Liver (tissue), 8 donors: ENCODE measurements at regions not wholly inside any gene's neighbourhood (a gene's known extent, or its start where the extent isn't known, plus 50 kb on each side); places are given as distances from the start of the nearest gene placed in this dataset.

Experiments used
- DNase-seq: peaks from one replicate; pipeline ENCODE4 v3.0.0-alpha.2; 2017; ENCODE audit warnings: low spot score
- H3K27ac ChIP-seq, 2 donors: one replicate each; pipeline ENCODE4 v1.7.0; 2013; ENCODE audit warnings: inconsistent platforms in 2 of 2, low read length in 2 of 2, control low read depth in 1 of 2, low read depth in 1 of 2, mild to moderate bottlenecking in 1 of 2
- H3K27me3 ChIP-seq, 4 donors: one replicate each; pipeline versions ENCODE4 v1.6.1 to v1.7.0; 2013; ENCODE audit warnings: low read length in 3 of 4, inconsistent platforms in 1 of 4, mild to moderate bottlenecking in 1 of 4, moderate library complexity in 1 of 4; ENCODE audit not compliant: control insufficient read depth in 4 of 4, insufficient read depth in 4 of 4
- H3K36me3 ChIP-seq, 4 donors: one replicate each; pipeline versions ENCODE4 v1.6.1 to v1.7.0; 2013; ENCODE audit warnings: low read length in 3 of 4, mild to moderate bottlenecking in 3 of 4, low read depth in 1 of 4, moderate library complexity in 1 of 4; ENCODE audit not compliant: control insufficient read depth in 4 of 4, insufficient read depth in 3 of 4
- H3K4me1 ChIP-seq, 4 donors: one replicate each; pipeline versions ENCODE4 v1.6.1 to v1.7.0; 2013; ENCODE audit warnings: low read length in 3 of 4, mild to moderate bottlenecking in 3 of 4, moderate library complexity in 1 of 4; ENCODE audit not compliant: control insufficient read depth in 4 of 4, insufficient read depth in 4 of 4
- H3K4me3 ChIP-seq, 3 donors: one replicate each; pipeline versions ENCODE4 v1.6.1 to v1.7.0; 2013; ENCODE audit warnings: low read length in 3 of 3, control low read depth in 1 of 3, low read depth in 1 of 3, mild to moderate bottlenecking in 1 of 3
- H3K9ac ChIP-seq, 2 donors: one replicate each; pipeline ENCODE4 v1.7.0; 2013; ENCODE audit warnings: low read length in 2 of 2, mild to moderate bottlenecking in 2 of 2, moderate library complexity in 2 of 2, control low read depth in 1 of 2, low read depth in 1 of 2
- H3K9me3 ChIP-seq, 4 donors: one replicate each; pipeline versions ENCODE4 v1.6.1 to v1.7.0; 2013; ENCODE audit warnings: low read length in 3 of 4; ENCODE audit not compliant: control insufficient read depth in 4 of 4
- EGR1 ChIP-seq, 2 donors: IDR thresholded peaks; 2 replicates each; pipeline ENCODE4 v1.6.1; 2016 to 2018; ENCODE audit warnings: antibody characterized with exemption in 2 of 2, low read depth in 2 of 2
- FOXA1 ChIP-seq: IDR thresholded peaks from 2 replicates; pipeline ENCODE4 v1.6.1; 2016; ENCODE audit warnings: antibody characterized with exemption
- FOXA2 ChIP-seq: IDR thresholded peaks from 2 replicates; pipeline ENCODE4 v1.6.1; 2016; ENCODE audit warnings: antibody characterized with exemption
- GABPA ChIP-seq, 2 donors: IDR thresholded peaks in 1 of 2; conservative IDR thresholded peaks in 1 of 2; 2 replicates each; pipeline ENCODE4 v1.6.1; 2016; ENCODE audit warnings: antibody characterized with exemption in 2 of 2, mild to moderate bottlenecking in 1 of 2, moderate library complexity in 1 of 2
- HNF4A ChIP-seq, 2 donors: conservative IDR thresholded peaks; 2 replicates each; pipeline ENCODE4 v1.6.1; 2016; ENCODE audit warnings: antibody characterized with exemption in 2 of 2, mild to moderate bottlenecking in 2 of 2
- NR2F2 ChIP-seq: IDR thresholded peaks from 2 replicates; pipeline ENCODE4 v1.6.1; 2016; ENCODE audit warnings: antibody characterized with exemption
- RXRA ChIP-seq, 2 donors: IDR thresholded peaks; 2 replicates each; pipeline ENCODE4 v1.6.1; 2017 to 2018; ENCODE audit warnings: antibody characterized with exemption in 2 of 2, mild to moderate bottlenecking in 1 of 2
- SP1 ChIP-seq: IDR thresholded peaks from 2 replicates; pipeline ENCODE4 v1.6.1; 2018; ENCODE audit warnings: antibody characterized with exemption, mild to moderate bottlenecking
- YY1 ChIP-seq: IDR thresholded peaks from 2 replicates; pipeline ENCODE4 v1.6.1; 2016; ENCODE audit warnings: antibody characterized with exemption, mild to moderate bottlenecking
- WGBS: extraction: QIAGEN DNeasy Blood & Tissue Kit; methylation state at CpG from one replicate; pipeline ENCODE4 v1.1.7; 2013; 5-methylcytosine and 5-hydroxymethylcytosine counted together
- TF ChIP-seq, protein P1 (sequence below): IDR thresholded peaks from 2 replicates; pipeline ENCODE4 v1.6.1; 2016; ENCODE audit warnings: antibody characterized with exemption, mild to moderate bottlenecking
- TF ChIP-seq, protein P2 (sequence below): IDR thresholded peaks from 2 replicates; pipeline ENCODE4 v1.6.1; 2016; ENCODE audit warnings: antibody characterized with exemption
- TF ChIP-seq, protein P3 (sequence below): IDR thresholded peaks from 2 replicates; pipeline ENCODE4 v1.6.1; 2016; ENCODE audit warnings: antibody characterized with exemption
- TF ChIP-seq, protein P4 (sequence below): fragments of 150-350 bp; IDR thresholded peaks from 2 replicates; pipeline ENCODE4 v1.5.1; 2017; ENCODE audit warnings: improper control_type of control experiment, low read depth, low read length; ENCODE audit not compliant: missing input control
- TF ChIP-seq, protein P5 (sequence below): IDR thresholded peaks from 2 replicates; pipeline ENCODE4 v1.6.1; 2016; ENCODE audit warnings: antibody characterized with exemption
- donor health status: healthy.
- donor health status: healthy.
- donor health status: healthy.
- donor health status: healthy.
- donor health status: healthy.

DNA sequence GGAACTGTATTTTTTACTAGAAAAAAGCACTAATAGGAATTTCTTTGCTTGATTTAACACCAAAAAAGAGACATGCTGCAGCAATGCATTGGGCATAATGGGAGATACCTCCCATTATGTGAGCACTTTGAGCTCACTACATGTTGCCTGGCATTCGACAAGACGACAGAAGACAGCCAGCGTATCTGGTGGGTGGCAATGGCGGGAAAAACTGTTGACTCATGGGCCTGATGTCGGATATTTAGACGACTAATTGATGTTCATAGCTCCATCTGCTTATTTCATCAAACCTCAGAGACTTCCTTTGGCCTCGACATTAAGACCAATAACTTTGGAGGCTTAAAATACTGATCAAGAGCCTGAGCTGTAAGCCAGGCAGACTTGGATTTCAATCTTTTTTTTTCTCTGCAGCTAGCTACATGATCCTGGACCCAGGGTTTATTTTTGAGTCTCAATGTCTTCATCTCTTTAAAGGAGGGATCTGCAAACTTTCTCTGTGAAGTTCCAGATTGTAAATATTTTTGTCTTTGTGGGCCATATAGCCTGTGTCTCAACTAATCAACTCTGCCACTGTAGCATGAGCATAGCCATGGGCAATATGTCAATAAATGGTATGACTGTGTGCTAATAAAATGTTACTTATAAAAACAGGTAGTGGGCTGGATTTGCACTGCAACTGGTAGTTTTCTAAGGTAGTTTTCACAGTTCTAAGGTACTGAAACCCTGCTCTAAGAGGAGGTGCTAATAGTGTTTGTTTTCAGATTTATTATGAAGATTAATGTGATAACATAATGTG lies 375.1 kb downstream of the METTL15 start:
- Histone ChIP-seq H3K9ac (no peak overlapping the region), H3K4me3 (no peak overlapping the region), H3K27me3 (no peaks in the 10 kb centered on the region), H3K4me1 (no peaks in the 10 kb centered on the region), H3K27ac (no peak overlapping the region), H3K9me3 (no peaks in the 10 kb centered on the region), H3K36me3 (no peaks in the 10 kb centered on the region)
- TF ChIP-seq, protein P1, sequence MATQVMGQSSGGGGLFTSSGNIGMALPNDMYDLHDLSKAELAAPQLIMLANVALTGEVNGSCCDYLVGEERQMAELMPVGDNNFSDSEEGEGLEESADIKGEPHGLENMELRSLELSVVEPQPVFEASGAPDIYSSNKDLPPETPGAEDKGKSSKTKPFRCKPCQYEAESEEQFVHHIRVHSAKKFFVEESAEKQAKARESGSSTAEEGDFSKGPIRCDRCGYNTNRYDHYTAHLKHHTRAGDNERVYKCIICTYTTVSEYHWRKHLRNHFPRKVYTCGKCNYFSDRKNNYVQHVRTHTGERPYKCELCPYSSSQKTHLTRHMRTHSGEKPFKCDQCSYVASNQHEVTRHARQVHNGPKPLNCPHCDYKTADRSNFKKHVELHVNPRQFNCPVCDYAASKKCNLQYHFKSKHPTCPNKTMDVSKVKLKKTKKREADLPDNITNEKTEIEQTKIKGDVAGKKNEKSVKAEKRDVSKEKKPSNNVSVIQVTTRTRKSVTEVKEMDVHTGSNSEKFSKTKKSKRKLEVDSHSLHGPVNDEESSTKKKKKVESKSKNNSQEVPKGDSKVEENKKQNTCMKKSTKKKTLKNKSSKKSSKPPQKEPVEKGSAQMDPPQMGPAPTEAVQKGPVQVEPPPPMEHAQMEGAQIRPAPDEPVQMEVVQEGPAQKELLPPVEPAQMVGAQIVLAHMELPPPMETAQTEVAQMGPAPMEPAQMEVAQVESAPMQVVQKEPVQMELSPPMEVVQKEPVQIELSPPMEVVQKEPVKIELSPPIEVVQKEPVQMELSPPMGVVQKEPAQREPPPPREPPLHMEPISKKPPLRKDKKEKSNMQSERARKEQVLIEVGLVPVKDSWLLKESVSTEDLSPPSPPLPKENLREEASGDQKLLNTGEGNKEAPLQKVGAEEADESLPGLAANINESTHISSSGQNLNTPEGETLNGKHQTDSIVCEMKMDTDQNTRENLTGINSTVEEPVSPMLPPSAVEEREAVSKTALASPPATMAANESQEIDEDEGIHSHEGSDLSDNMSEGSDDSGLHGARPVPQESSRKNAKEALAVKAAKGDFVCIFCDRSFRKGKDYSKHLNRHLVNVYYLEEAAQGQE = no peak
- TF ChIP-seq, protein P2, sequence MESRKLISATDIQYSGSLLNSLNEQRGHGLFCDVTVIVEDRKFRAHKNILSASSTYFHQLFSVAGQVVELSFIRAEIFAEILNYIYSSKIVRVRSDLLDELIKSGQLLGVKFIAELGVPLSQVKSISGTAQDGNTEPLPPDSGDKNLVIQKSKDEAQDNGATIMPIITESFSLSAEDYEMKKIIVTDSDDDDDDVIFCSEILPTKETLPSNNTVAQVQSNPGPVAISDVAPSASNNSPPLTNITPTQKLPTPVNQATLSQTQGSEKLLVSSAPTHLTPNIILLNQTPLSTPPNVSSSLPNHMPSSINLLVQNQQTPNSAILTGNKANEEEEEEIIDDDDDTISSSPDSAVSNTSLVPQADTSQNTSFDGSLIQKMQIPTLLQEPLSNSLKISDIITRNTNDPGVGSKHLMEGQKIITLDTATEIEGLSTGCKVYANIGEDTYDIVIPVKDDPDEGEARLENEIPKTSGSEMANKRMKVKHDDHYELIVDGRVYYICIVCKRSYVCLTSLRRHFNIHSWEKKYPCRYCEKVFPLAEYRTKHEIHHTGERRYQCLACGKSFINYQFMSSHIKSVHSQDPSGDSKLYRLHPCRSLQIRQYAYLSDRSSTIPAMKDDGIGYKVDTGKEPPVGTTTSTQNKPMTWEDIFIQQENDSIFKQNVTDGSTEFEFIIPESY = no peak
- TF ChIP-seq EGR1 (IDR thresholded peaks at IDR 0.05; ENCODE audit: low read depth in 2 of 2) (no peak), GABPA (IDR thresholded peaks at IDR 0.05 in 1 of 2, conservative IDR thresholded peaks at IDR 0.05 in 1 of 2) (no peak), HNF4A (conservative IDR thresholded peaks at IDR 0.05) (no peak), RXRA (IDR thresholded peaks at IDR 0.05) (no peak), NR2F2 (no peak)
- DNase-seq = no peak
- WGBS = 93% methylated on average over 7 of the region's 7 CpGs

DNA sequence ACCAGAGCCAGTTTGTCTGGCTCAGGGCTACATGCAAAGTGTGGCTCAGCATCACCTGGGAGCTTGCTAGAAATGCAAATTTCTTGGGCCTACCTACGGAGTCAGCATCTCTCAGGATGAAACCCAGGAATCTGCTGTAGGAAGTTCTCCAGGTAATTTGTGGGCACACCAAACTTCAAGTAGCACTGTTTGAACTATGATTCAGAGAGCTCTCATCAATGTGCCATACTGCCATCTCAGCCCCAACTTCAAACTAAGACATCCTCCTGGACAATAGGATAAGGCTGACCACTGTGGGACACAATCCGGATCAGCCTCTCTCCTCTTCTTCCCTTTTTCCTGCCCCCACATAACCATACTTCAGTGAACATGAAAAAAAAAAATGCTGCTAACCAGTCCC lies 374.5 kb downstream of the METTL15 start:
- no peaks in the 10 kb centered on the region for H3K36me3 ChIP-seq
- no peak overlapping the region for H3K4me3 ChIP-seq
- H3K27me3 ChIP-seq = no peaks in the 10 kb centered on the region
- TF ChIP-seq, protein P1 = no peak
- TF ChIP-seq NR2F2 = no peak
- no peak for TF ChIP-seq RXRA (IDR thresholded peaks at IDR 0.05)
- TF ChIP-seq GABPA (IDR thresholded peaks at IDR 0.05 in 1 of 2, conservative IDR thresholded peaks at IDR 0.05 in 1 of 2) = no peak
- TF ChIP-seq, protein P3, sequence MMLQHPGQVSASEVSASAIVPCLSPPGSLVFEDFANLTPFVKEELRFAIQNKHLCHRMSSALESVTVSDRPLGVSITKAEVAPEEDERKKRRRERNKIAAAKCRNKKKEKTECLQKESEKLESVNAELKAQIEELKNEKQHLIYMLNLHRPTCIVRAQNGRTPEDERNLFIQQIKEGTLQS = no peak
- TF ChIP-seq FOXA1 = no peak
- TF ChIP-seq YY1 = no peak
- TF ChIP-seq, protein P4, sequence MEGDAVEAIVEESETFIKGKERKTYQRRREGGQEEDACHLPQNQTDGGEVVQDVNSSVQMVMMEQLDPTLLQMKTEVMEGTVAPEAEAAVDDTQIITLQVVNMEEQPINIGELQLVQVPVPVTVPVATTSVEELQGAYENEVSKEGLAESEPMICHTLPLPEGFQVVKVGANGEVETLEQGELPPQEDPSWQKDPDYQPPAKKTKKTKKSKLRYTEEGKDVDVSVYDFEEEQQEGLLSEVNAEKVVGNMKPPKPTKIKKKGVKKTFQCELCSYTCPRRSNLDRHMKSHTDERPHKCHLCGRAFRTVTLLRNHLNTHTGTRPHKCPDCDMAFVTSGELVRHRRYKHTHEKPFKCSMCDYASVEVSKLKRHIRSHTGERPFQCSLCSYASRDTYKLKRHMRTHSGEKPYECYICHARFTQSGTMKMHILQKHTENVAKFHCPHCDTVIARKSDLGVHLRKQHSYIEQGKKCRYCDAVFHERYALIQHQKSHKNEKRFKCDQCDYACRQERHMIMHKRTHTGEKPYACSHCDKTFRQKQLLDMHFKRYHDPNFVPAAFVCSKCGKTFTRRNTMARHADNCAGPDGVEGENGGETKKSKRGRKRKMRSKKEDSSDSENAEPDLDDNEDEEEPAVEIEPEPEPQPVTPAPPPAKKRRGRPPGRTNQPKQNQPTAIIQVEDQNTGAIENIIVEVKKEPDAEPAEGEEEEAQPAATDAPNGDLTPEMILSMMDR = no peak
- TF ChIP-seq, protein P5, sequence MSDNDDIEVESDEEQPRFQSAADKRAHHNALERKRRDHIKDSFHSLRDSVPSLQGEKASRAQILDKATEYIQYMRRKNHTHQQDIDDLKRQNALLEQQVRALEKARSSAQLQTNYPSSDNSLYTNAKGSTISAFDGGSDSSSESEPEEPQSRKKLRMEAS = no peak
- TF ChIP-seq SP1 = no peak
- TF ChIP-seq, protein P2 = no peak
- no peak for TF ChIP-seq FOXA2
- TF ChIP-seq HNF4A (conservative IDR thresholded peaks at IDR 0.05) = no peak
- H3K9me3 ChIP-seq = no peaks in the 10 kb centered on the region
- H3K27ac ChIP-seq = no peak overlapping the region
- no peaks in the 10 kb centered on the region for H3K4me1 ChIP-seq
- WGBS = 92% methylated on average over 2 of the region's 2 CpGs
- DNase-seq = no peak
- H3K9ac ChIP-seq = no peak overlapping the region
